ENCODE measurements at regions not wholly inside any gene's neighbourhood (a gene's known extent, or its start where the extent isn't known, plus 50 kb on each side); places are given as distances from the start of the nearest gene placed in this dataset.
"Not testable (repeated sequence)": the region's sequence is repeated elsewhere in the genome, so short reads cannot be mapped to it uniquely, and the experiment has no call there.

DNA sequence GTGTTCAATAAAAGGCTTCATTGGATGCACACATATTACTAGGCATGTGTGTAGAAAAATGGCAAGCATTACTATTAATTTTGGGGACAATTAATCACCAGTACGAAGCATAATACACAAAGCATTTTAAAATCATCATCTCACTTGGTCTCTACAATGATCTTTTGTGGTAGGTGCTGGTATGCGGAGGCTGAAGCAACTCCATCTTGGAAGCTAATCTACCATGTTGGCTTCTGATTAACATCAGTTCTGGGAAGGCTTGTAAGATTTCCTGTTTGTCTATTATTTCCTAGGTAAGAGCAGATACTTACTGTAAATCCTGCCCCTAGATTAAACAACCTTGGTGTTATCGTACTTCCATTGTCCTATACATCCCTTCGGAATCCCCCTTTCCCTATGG lies 121.7 kb upstream of the RUNX1 start:
- no peak for DNase-seq

DNA sequence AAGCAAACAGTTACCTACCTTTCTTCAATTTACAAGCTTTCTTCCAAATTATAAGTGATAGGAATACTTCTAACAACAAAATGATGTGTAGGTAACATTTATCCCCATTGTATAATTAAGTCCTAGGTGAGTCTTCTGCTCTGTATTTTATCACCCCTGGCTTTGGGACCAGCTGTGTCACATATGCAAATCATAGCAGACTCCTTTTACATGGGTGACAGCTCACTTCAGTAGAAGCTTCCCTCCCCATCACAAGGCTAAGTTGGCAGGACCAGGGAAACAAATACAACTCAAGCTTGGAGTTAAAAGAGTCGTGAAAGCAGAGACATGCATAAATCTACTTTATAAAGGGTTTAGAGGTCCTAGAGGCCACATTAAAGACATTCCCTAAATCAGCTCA lies 121.1 kb upstream of the RUNX1 start:
- no peak for DNase-seq

DNA sequence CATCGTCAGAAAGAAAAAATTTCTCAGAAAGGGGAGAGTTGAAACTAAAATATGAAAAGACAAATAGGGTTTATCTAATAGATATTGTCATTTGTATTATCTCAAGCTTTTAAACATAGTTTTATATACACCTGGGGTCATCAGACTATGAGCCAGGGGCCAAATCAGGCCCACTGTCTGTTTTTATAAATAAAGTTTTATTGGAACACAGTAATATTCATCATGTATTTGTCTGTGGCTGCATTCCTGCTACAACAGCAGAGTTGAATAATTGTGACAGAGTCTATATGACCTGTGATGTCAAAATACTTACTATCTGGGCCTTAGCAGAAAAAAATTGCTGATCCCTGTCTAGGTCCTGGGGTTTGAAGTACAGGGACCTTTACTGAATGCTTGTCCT lies 120.5 kb upstream of the RUNX1 start:
- DNase-seq = no peak

DNA sequence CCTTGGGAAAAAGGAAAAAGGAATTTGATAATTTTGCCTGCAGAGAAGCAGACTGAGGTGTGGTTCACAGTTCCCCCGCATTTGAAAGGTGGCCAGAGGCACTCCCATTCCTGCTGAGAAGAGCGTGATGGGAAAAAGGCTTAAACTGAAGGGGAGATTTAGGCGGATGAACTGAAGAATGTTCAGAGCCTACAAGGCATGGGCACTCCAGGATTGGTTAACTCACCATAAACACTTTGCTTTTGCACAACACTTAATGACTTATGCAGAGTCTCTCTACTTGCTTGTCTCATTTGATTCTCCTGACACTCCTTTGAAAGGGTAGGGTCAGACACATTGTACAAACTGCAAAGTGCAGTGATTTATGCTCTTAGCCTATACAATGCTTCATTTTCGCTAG lies 119.6 kb upstream of the RUNX1 start:
- no peak for DNase-seq

DNA sequence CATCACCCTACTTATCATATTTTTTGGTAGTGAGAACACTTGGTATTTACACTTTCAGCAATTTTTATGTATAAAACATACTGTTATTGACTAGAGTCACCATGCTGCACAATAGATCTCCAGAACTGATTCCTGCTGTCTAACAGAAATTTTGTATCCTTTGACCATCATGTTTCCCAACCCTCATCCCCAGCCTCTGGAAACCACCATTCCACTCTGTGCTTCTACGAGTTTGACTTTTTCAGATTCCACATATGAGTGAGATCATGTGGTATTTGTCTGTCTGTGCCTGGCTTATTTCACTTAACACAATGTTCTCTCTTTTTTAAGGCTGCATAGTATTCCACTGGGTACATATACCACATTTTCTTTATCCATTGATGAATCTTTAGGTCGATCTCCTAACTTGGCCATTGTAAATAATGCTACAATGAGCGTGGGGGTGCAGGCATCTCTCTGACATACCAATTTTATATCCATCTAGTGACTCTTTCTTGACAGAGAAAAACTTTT lies 115.9 kb upstream of the RUNX1 start:
- no peak for DNase-seq

DNA sequence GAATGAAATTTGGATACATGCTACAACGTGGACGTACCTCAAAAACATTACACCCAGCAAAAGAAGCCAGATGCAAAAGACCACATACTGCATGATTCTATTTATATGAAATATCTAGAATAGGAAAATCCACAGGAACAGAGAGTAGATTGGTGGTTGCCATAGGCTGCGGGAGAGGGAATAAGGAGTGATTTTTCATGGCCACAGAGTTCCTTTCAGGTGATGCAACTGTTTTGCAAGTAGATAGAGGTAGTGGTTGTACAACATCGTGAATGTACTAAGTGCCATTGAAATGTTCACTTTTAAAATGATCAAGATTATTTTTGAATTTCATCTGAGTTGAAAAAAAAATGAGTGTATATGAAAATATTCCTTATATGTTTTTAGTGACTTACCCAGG lies 115.3 kb upstream of the RUNX1 start:
- DNase-seq = no peak

DNA sequence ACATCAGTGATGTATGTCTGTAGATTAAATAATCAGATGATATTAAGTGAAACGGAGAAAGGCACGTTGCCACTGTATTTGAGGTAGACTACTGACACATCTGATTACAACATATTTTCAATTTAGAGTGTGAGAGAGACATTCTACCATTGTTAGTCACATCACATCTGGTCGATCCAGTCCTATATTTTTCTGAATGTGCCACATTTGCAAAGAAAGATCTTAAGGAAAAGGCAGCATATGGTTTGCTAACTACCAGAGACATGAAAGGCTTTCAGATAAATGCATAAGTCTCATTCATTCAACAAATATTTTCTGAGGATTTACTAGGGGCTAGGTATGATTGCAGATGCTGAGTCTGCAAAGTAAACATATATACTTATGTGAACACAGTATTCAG lies 114.3 kb upstream of the RUNX1 start:
- DNase-seq = no peak

DNA sequence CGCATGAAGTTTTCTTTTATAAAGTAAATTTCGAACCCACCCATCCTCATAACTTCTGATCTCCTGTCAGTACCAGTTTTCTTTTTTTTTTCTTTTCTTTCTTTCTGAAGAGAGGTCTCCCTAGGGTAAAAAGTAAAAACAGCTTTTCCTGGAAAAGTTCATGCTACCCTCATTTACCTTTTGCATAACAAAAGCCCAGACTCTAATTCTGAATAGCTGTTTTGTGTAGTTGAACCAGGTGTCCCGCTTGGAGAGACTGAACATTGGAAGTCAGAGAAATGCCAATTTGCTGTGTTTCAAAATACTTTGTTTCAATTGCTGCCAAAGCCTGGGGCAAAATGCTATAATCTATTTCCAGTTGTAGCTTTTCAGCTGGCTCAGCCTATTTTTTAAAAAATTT lies 113.7 kb upstream of the RUNX1 start:
- DNase-seq = no peak

DNA sequence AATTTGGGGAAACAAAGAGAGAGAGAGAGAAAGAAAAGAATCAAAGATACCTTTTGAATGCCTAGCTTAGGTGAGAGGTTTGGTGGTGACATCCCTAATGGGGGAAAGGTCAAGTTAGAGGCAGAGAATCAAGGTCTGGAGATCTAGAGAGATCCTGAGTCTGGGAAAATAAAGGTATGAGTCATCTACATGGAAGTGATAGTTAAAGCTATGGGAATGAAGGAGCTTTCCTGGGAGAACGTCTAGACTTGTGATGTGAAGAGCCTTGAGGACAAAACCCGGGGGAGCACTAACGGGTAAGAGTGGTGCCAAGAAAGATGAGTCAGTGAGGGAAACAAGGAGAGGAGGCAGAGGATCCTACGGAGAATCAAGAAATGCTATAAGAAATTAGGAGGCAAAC lies 110.8 kb upstream of the RUNX1 start:
- DNase-seq = no peak

DNA sequence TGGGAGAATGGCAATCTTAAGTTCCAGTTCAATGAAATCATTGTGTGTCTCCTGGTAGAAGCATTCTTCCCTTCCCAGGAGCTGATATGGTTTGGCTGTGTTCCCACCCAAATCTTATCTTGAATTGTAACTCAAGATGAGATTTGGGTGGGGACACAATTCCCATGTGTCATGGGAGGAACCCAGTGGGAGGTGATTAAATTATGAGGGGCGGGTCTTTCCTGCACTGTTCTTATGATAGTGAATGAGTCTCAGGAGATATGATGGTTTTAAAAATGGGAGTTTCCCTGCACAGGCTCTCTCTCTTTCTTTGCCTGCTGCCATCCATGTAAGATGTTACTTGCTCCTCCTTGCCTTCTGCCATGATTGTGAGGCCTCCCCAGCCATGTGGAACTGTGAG lies 108.3 kb upstream of the RUNX1 start:
- not testable (repeated sequence) for DNase-seq

DNA sequence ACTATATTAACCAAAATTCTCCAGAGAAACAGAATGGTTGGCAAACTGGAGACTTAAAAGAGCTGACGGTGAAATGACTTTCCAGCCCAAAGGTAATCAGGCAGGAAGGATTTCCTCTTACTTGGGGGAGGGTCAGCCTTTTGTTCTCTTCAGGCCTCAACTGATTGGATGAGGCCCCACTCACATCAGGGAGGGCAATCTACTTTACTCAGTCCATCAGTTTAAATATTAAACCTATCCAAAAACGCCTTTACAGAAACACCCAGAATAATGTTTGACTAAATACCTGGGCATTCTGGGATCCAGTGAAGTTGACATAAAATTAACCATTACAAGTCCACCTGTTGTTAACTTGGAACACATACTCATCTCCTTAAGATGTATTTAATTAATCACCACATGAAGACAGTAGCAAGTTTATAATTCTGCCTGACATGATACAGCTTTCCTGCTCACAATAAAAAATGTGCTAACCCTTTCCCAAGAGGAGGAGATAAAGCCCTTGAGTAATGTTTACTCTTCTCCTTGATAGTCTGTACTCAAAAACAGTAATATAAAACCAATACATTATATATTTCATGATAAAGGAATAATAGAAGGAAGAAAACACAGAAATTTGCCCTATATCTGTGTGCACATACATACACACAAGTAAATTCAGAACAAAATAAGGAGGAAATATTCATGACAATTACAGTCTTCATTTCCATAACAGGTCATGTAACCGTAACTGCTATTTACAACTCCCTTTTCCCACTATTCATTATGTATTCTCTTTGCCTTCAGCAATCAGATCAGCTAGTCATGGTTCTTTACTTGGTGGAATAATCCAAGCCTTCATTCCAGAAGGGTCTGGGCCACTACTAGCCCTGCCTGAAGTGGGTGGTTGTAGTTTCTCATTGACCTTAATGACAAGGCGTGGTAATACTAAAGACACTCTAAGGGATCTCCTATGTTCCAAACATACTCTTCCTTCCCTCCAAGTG lies 107.5 kb upstream of the RUNX1 start:
- DNase-seq = no peak

DNA sequence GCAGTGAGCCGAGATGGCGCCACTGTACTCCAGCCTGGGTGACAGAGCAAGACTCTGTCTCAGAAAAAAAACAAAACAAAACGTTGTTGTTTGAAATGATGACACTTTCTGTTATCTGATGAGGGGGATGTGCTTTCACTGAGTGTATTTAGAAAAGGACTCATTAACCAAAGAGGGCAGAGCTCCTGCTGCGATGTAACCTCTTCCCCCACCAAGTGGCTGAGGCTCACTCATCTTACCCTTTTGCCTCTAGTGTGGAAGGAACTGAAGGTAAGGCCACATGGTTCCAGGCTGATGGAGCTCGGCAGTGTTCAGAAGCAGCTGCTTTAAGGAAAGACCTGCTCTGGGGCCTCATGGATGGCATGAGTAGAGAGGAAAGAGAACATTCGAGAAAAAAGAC lies 105.7 kb upstream of the RUNX1 start:
- no peak for DNase-seq

DNA sequence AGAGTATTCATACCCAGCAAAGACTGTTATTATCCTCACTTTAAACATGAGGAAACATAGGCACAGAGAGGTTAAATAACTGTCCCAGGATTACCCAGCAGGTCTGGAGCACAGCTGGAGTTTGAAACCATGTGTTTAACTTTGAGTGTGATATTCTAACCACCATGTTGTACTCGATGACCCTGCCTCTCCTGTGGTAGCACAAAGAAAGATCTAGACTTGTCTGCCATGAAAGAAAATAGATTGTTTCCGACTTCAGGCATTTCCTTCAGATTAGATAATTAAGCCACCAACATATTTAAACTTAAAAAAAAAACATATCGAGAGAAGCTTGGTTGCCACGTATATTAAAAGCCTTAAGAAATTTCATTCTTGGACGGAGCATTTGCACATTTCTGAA lies 104.6 kb upstream of the RUNX1 start:
- no peak for DNase-seq

DNA sequence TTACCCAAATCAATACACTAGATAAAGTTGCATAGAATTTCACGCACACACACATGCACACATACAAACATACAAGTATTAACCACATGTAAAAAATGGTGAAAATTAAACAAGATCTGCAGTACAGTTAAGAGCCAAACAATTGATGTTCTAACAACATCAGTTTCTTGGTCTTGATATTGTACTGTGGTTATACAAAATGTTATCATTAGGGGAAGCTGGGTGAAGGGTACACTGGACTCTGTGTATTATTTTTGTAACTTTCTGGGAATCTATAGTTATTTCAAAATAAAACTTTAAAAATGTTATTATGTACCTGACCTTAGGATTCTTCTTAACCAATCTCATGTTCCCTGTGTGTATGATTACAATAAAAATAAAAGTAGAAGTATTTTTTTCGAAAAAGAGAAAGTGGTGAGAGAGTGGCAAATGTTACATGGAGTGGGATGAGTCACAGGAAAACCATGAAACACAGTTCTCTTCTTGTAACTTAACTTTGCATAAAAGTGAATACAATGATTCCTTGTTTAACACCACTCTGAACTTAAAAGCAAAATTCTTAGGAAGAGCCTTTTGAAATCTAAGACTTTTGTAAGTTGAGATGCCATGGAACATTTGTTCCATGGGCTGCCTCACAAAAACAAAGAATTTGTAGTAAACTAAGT lies 101.6 kb upstream of the RUNX1 start:
- no peak for DNase-seq

DNA sequence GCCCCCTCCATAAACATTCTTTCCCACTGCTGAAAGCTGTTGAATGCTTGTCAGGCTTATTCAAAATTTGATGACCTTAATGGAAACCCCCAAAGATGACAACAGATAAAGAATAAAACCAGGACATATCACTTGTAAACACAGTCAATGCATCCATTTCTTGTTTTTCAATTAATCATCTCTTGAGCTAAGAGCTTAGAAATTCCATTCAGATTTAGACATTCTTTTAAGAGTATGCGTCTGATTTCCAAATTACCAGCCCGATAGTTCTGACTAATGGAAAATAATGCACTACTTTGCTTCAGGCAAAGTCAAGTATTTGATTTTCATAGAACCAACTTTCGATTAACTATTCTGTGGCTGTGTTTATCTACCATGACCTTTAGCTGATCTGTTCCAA lies 100.6 kb upstream of the RUNX1 start:
- no peak for DNase-seq

DNA sequence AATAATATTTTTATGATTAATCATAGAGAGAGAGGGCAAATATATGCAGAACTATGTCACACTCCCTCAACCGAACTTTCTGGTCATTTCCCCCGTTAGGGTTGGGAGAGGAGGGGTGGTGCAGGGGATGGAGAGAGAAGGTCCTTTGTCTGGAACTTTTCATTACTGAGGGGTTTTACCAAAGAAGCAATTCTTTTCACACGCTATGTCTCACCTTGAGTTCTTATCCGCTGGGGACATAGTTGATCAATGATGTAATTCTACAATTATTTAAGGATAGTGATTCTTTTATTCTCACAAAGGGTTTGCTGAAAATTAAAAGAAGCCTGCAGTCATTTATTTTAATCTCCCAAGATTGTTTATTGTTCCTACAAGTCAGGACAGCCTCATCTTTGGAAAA lies 98.3 kb upstream of the RUNX1 start:
- no peak for DNase-seq

DNA sequence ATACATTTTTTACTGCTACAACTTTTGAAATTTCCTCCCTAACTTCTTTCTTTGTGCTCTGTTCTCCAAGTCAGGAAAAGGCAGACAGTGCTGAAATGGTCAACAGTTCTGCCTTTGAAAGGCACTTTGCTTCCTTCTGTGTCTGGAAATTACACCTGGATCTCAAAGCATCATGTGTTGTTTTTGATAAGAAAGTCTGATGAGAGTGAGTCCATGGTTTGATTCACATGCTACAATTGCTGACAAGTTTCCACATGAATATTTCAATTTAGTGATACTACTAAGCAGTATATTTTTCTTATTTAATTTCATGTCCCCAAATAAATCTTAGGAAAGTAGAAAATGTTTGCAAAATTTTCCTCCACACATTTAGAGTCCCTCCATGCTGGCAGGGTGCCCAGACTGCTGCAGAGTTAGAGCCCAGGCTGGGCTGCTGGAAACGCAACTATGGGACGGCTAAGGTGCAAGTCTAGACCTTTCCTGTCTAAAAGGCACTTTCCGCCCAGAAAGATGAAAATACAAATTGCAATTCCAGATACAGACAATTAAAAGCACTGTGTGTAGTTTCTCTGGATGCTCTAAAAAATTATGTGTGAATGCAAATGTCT lies 96.6 kb upstream of the RUNX1 start:
- no peak for DNase-seq

DNA sequence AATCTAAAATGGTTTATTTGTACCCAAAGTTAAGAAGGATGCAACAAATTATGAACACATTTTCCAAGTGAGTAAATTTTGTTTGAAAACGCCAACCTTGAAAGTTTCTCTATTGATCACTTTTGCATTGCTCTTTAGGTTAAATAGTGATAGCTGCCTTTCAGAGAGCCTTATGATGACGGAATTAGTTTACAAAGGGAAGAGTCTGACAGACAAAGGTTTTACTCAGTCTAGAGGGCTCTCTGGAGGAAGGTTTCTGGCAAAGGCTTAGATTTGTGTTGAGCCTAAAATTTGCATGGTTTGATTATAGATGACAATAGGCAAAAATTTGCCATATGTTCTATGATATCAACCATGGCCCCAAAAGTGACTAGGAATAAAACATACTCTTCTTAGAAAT lies 95.9 kb upstream of the RUNX1 start:
- DNase-seq = no peak

DNA sequence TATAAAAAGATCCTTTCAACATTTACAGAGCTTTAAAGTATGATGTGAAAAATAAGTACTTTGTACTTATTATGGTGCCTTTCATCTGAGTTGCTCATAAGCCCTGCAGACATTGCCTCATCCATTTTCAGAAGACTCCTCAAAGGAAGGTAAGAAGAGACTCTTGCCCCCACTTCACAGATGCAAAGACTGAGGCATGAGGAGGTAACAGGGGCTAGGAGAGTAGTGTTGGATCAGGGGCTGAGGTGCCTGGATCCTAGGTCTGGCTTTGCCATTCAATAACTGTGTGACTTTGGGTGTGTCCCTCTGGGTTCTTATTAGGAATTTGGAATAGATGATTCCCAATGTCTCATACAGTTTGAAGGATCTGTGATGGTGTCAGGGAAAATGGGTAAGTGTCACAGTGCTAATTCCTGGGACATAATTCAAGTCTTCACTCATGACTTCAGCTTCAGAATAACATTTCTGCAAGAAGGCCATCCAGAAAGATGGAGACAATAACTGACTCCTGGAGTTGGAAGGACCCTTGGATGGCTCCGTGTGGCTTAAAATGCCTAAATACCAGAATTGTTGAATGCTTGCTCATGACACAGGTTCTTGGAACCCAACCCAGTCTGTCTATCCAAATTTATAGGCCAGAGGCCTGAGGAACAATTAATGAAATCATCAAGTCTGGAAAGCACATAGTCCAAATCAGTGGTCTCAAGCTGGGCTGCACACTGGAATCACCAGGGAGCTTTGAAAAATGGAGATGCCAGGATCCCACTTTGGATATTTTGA lies 93.1 kb upstream of the RUNX1 start:
- no peak for DNase-seq

DNA sequence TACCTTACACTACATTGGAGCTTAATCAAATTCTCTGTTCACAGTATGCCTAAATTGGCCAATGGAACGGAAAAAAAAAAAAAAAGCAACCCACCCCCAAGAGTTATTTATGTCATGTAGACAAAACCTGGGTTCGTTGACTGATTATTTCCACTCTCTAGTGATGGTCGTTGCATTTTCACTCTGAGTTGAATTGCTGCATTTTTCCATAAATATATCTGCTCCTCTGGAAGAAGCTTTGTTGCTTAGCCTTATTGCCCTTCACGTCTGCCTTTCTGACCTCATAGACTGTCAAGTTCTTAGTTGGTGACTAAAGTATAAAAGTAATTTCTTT lies 90.2 kb upstream of the RUNX1 start:
- DNase-seq = no peak

DNA sequence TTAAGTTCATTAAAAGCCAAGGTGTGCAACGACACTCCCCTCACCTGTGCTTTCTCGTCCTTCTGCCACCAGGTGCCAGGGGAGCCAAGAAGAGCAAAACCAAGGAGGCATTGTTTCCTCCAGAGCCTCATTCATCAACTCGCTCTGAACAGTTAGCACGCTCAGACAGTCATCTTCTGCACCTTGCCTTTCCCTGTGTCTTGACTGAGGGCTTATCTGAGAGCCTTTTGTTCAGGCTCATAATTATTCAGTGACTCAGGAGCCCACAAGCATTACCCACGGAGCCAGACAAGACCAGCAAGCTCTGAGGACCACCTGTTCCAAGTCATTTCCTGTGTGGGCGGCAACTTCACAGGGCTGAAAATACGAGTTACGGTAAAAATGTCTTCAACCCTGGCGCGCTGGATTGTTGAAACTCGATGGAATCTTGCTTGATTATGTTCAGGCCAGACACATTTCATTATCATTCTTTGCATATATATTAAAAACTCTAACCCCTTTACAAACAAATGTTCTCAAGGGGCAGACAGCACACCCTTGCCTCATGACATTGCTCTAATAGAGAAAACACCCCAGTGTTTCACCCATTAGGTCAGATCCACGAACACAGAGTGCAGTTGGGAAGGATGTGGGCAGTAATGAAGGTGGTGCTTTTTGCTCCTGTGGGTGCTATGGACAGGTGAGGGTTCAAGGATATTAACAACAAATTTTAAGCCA lies 89.7 kb upstream of the RUNX1 start:
- peak; percentile 46 for DNase-seq

DNA sequence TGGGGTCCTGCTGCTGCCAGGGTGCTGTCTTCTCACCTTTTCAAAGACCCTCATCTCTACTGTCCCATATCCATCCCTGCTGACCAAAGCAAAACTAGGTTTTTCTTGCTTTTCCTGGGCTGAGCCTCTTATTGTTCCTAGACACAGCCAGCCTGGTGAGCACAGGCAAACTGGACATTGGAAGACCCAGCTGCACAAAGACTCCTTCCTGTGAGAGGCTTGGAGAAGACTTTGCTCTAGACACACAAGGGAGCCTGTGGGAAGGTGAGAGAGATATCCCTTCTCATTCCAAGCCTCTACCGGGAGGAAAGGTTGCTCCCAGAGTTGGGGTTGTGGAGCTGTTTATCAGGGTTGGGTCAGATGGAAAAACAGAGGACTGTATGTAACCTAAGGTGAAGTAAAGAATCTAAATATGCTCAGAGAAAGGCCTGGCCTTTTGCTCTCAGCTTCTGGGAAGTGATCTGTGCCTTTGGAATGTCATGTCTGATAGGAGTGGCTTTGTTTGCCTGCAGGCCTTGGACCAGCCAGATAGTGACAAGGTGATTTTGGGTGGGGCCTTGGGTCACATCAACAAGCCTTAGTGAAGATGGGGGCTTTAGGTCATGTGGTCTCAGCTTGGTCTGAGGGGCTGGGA lies 87.6 kb upstream of the RUNX1 start:
- DNase-seq = no peak

All from NCI-H1436 (cell line).